CD4-positive, alpha-beta memory T cell (primary cell): ENCODE measurements at regions not wholly inside any gene's neighbourhood (a gene's known extent, or its start where the extent isn't known, plus 50 kb on each side); places are given as distances from the start of the nearest gene placed in this dataset.

ENCODE experiments used
- CTCF ChIA-PET: fragments of 350-600 bp; sonication (Branson Sonifier 250); formaldehyde crosslinking; loops from one replicate; lab custom pipeline; 2021; ENCODE audit warnings: inconsistent platforms; ENCODE audit not compliant: partially characterized antibody; lab: Charles Lee
- POLR2A ChIA-PET: fragments of 350-600 bp; sonication (Branson Sonifier 250); formaldehyde crosslinking; loops from one replicate; lab custom pipeline; 2021; ENCODE audit not compliant: partially characterized antibody; lab: Charles Lee
- DNase-seq, 5 donors: peaks; one replicate each; pipeline versions ENCODE4 v3.0.0 to v3.0.0-alpha.2; 2020 to 2022; ENCODE audit warnings: mixed read lengths in 1 of 5
- H3K27ac ChIP-seq: one replicate; pipeline ENCODE4 v1.7.0; 2013; ENCODE audit warnings: low read depth, low read length
- H3K27me3 ChIP-seq: 2 replicates; pipeline ENCODE4 v1.7.0; 2013; ENCODE audit warnings: mild to moderate bottlenecking, low read length, moderate library complexity; ENCODE audit not compliant: insufficient read depth
- H3K36me3 ChIP-seq: 2 replicates; pipeline ENCODE4 v1.7.0; 2013; ENCODE audit warnings: mild to moderate bottlenecking, low read length, moderate library complexity; ENCODE audit not compliant: insufficient read depth
- H3K4me1 ChIP-seq: 2 replicates; pipeline ENCODE4 v1.7.0; 2013; ENCODE audit warnings: mild to moderate bottlenecking, low read length, moderate library complexity; ENCODE audit not compliant: insufficient read depth
- H3K4me3 ChIP-seq, 2 donors: one replicate each; pipeline ENCODE4 v1.7.0; 2013; ENCODE audit warnings: low read length in 2 of 2, mild to moderate bottlenecking in 1 of 2
- H3K9me3 ChIP-seq, 2 donors: one replicate each; pipeline ENCODE4 v1.7.0; 2013; ENCODE audit warnings: low read length in 2 of 2, control low read depth in 1 of 2; ENCODE audit not compliant: control insufficient read depth in 1 of 2
- H3K27ac Mint-ChIP-seq, 7 donors: one replicate each; pipeline ENCODE4 v1.8.0; 2020 to 2021; ENCODE audit warnings: mixed read lengths in 7 of 7, mild to moderate bottlenecking in 6 of 7, inconsistent platforms in 3 of 7, moderate library complexity in 3 of 7
- H3K27me3 Mint-ChIP-seq, 2 donors: one replicate each; pipeline ENCODE4 v1.8.0; 2020 to 2021; ENCODE audit warnings: mixed read lengths in 2 of 2
- H3K36me3 Mint-ChIP-seq, 2 donors: one replicate each; pipeline ENCODE4 v1.8.0; 2020 to 2021; ENCODE audit warnings: mixed read lengths in 2 of 2, inconsistent platforms in 1 of 2, mild to moderate bottlenecking in 1 of 2
- H3K4me1 Mint-ChIP-seq, 4 donors: one replicate each; pipeline ENCODE4 v1.8.0; 2020 to 2021; ENCODE audit warnings: mixed read lengths in 4 of 4, mild to moderate bottlenecking in 1 of 4
- H3K4me3 Mint-ChIP-seq, 8 donors: one replicate each; pipeline ENCODE4 v1.8.0; 2020 to 2021; ENCODE audit warnings: mixed read lengths in 8 of 8, mild to moderate bottlenecking in 7 of 8, moderate library complexity in 6 of 8, inconsistent platforms in 3 of 8
- H3K9me3 Mint-ChIP-seq, 8 donors: one replicate each; pipeline ENCODE4 v1.8.0; 2020 to 2021; ENCODE audit warnings: mixed read lengths in 8 of 8, mild to moderate bottlenecking in 5 of 8, inconsistent platforms in 3 of 8, moderate library complexity in 1 of 8
- intact Hi-C: fragments of 100-400 bp; cut with micrococcal nuclease; formaldehyde crosslinking; loops from one replicate; pipeline ENCODE4 v1.15.1; 2023

- Mint-ChIP-seq H3K36me3 (no peaks in the 10 kb centered on the region), H3K4me1 (no peaks in the 10 kb centered on the region), H3K27ac (peak overlapping the region in 1 of 7 donors; percentile 4), H3K9me3 (no peaks in the 10 kb centered on the region), H3K4me3 (no peak overlapping the region), H3K27me3 (no peaks in the 10 kb centered on the region)
- no peaks in the 10 kb centered on the region for H3K36me3 ChIP-seq
- POLR2A ChIA-PET: no interaction called here
- H3K27me3 ChIP-seq: no peaks in the 10 kb centered on the region
- H3K4me1 ChIP-seq: no peaks in the 10 kb centered on the region
- no peak overlapping the region for H3K4me3 ChIP-seq
- H3K9me3 ChIP-seq: no peaks in the 10 kb centered on the region
- no peak overlapping the region for H3K27ac ChIP-seq
- intact Hi-C loops: no loop called here
- CTCF ChIA-PET: interaction anchor here (1.2 kb wide), 1 partner anchor 355 kb away, joined by 3 read pairs; no protein-coding TSS in a partner anchor
- DNase-seq: peak in 4 of 5 donors; percentile 19 to 34 (median 34)
Measured at GRCh38 chr2:144162652-144163051, 357.3 kb downstream of the ZEB2 start.

- H3K36me3 ChIP-seq: no peaks in the 10 kb centered on the region
- Mint-ChIP-seq H3K9me3 (no peaks in the 10 kb centered on the region), H3K4me3 (no peak overlapping the region), H3K4me1 (no peaks in the 10 kb centered on the region), H3K27me3 (no peaks in the 10 kb centered on the region), H3K36me3 (no peaks in the 10 kb centered on the region), H3K27ac (no peak overlapping the region)
- CTCF ChIA-PET: no interaction called here
- H3K4me3 ChIP-seq: no peak overlapping the region
- POLR2A ChIA-PET: no interaction called here
- intact Hi-C loops: no loop called here
- no peaks in the 10 kb centered on the region for H3K4me1 ChIP-seq
- no peak overlapping the region for H3K27ac ChIP-seq
- no peaks in the 10 kb centered on the region for H3K9me3 ChIP-seq
- no peaks in the 10 kb centered on the region for H3K27me3 ChIP-seq
- no peak for DNase-seq
Measured at GRCh38 chr2:144161061-144161460, 358.9 kb downstream of the ZEB2 start.

GRCh38 chr2:144159240-144159639 lies 360.7 kb downstream of the ZEB2 start:
- ChIA-PET POLR2A (no interaction called here), CTCF (no interaction called here)
- no peaks in the 10 kb centered on the region for H3K27me3 ChIP-seq
- no peak overlapping the region for H3K4me3 ChIP-seq
- H3K36me3 Mint-ChIP-seq: no peaks in the 10 kb centered on the region
- H3K4me3 Mint-ChIP-seq: no peak overlapping the region
- no peaks in the 10 kb centered on the region for H3K9me3 ChIP-seq
- H3K4me1 Mint-ChIP-seq: no peaks in the 10 kb centered on the region
- H3K9me3 Mint-ChIP-seq: no peaks in the 10 kb centered on the region
- H3K27me3 Mint-ChIP-seq: no peaks in the 10 kb centered on the region
- no peak overlapping the region for H3K27ac Mint-ChIP-seq
- H3K36me3 ChIP-seq: no peaks in the 10 kb centered on the region
- no peaks in the 10 kb centered on the region for H3K4me1 ChIP-seq
- DNase-seq: no peak
- intact Hi-C loops: no loop called here
- H3K27ac ChIP-seq: no peak overlapping the region

GRCh38 chr2:144158096-144158495 lies 361.8 kb downstream of the ZEB2 start:
- POLR2A ChIA-PET: no interaction called here

GRCh38 chr2:144156736-144157640 lies 362.9 kb downstream of the ZEB2 start:
- POLR2A ChIA-PET: no interaction called here
- Mint-ChIP-seq H3K36me3 (no peaks in the 10 kb centered on the region), H3K4me1 (no peaks in the 10 kb centered on the region), H3K27me3 (no peaks in the 10 kb centered on the region), H3K9me3 (no peaks in the 10 kb centered on the region), H3K4me3 (no peak overlapping the region), H3K27ac (no peak overlapping the region)
- Histone ChIP-seq H3K27me3 (no peaks in the 10 kb centered on the region), H3K9me3 (no peaks in the 10 kb centered on the region), H3K27ac (no peak overlapping the region), H3K4me1 (no peaks in the 10 kb centered on the region), H3K4me3 (no peak overlapping the region), H3K36me3 (no peaks in the 10 kb centered on the region)
- intact Hi-C loops: no loop called here
- DNase-seq: no peak
- CTCF ChIA-PET: no interaction called here

More at GRCh38 chr2:144158096-144158495, 361.8 kb downstream of the ZEB2 start:
- no peak overlapping the region for H3K27ac ChIP-seq
- Mint-ChIP-seq H3K9me3 (no peaks in the 10 kb centered on the region), H3K27me3 (no peaks in the 10 kb centered on the region), H3K4me3 (no peak overlapping the region), H3K4me1 (no peaks in the 10 kb centered on the region), H3K36me3 (no peaks in the 10 kb centered on the region), H3K27ac (no peak overlapping the region)
- no peaks in the 10 kb centered on the region for H3K27me3 ChIP-seq
- no peaks in the 10 kb centered on the region for H3K9me3 ChIP-seq
- H3K4me1 ChIP-seq: no peaks in the 10 kb centered on the region
- intact Hi-C loops: no loop called here
- CTCF ChIA-PET: no interaction called here
- no peaks in the 10 kb centered on the region for H3K36me3 ChIP-seq
- H3K4me3 ChIP-seq: no peak overlapping the region
- no peak for DNase-seq

DNA sequence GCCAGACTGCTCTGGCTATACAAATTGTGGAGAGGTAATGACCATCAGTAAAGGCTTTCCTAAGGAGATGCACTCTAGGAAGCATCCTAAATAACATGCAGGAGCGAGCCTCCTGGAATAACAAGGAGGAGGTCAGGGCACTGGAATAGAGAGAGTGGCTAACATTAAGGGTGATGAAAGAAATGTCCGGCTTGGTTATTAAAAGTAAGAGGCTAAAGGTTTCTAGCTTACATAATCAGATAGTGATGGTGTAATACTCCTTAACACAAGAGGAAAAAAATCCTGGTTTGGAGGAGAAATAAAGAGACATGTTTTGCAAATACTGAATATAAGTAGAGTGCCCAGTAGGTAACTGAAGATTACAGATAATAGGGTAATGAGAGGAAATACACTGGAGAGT lies 365.7 kb downstream of the ZEB2 start:
- H3K4me3 ChIP-seq: no peak overlapping the region
- no peak overlapping the region for H3K27ac ChIP-seq
- H3K27me3 ChIP-seq: no peaks in the 10 kb centered on the region
- Mint-ChIP-seq H3K27ac (no peak overlapping the region), H3K9me3 (no peaks in the 10 kb centered on the region), H3K4me1 (no peaks in the 10 kb centered on the region), H3K4me3 (no peak overlapping the region), H3K36me3 (no peaks in the 10 kb centered on the region), H3K27me3 (no peaks in the 10 kb centered on the region)
- CTCF ChIA-PET: no interaction called here
- intact Hi-C loops: no loop called here
- no peaks in the 10 kb centered on the region for H3K36me3 ChIP-seq
- POLR2A ChIA-PET: no interaction called here
- no peaks in the 10 kb centered on the region for H3K9me3 ChIP-seq
- no peaks in the 10 kb centered on the region for H3K4me1 ChIP-seq
- no peak for DNase-seq

DNA sequence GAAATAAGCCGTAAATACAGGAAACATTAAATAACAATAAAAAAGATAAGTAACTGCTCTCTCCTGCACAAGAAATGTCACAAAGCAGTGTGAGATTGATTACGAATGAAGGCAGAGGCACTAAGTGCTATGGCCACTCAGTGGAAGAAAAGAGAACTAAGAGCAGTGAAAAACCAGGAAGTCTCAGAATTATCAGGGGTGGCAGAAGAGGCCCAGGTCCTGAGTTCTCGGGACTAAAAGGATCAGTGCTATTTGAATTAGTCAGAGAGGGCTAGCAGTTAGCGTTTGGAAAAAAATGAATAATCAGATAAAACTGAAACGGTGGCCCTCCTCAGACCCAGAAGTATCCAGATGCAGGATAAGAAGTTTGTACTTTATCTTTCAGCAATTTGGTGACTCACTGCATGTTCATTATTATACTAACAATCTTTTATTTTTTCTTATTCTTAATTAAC lies 367.1 kb downstream of the ZEB2 start:
- Histone ChIP-seq H3K4me1 (no peaks in the 10 kb centered on the region), H3K27ac (no peak overlapping the region), H3K36me3 (no peaks in the 10 kb centered on the region), H3K4me3 (no peak overlapping the region), H3K27me3 (no peaks in the 10 kb centered on the region), H3K9me3 (no peaks in the 10 kb centered on the region)
- H3K4me1 Mint-ChIP-seq: no peaks in the 10 kb centered on the region
- no peak for DNase-seq
- H3K27ac Mint-ChIP-seq: no peak overlapping the region
- no peaks in the 10 kb centered on the region for H3K36me3 Mint-ChIP-seq
- CTCF ChIA-PET: no interaction called here
- POLR2A ChIA-PET: no interaction called here
- intact Hi-C loops: no loop called here
- H3K9me3 Mint-ChIP-seq: no peaks in the 10 kb centered on the region
- no peaks in the 10 kb centered on the region for H3K27me3 Mint-ChIP-seq
- H3K4me3 Mint-ChIP-seq: no peak overlapping the region
